Right lobe of liver (tissue), 6 donors: ENCODE measurements at regions not wholly inside any gene's neighbourhood (a gene's known extent, or its start where the extent isn't known, plus 50 kb on each side); places are given as distances from the start of the nearest gene placed in this dataset.
"Not testable (repeated sequence)": the region's sequence is repeated elsewhere in the genome, so short reads cannot be mapped to it uniquely, and the experiment has no call there.

Experiments
- ATAC-seq, 4 donors: fragments of 200-7000 bp; cut with Tn5 transposase; one replicate each; pipeline ENCODE4 v1.9.1; 2020; ENCODE audit warnings: mild to moderate bottlenecking in 4 of 4, moderate library complexity in 4 of 4
- DNase-seq, 3 donors: peaks; one replicate each; pipeline ENCODE4 v3.0.0-alpha.2; 2020
- H3K27ac ChIP-seq, 3 donors: fragments of 200-600 bp; one replicate each; pipeline ENCODE4 v1.8.0; 2022
- H3K27me3 ChIP-seq, 2 donors: fragments of 200-600 bp; one replicate each; pipeline ENCODE4 v1.8.0; 2022
- H3K36me3 ChIP-seq, 4 donors: fragments of 200-600 bp; sonication (generic) in 1 of 4; one replicate each; pipeline versions ENCODE4 v1.5.1 to v1.8.0; 2017 to 2022; ENCODE audit warnings: control low read depth in 1 of 4
- H3K4me1 ChIP-seq, 4 donors: fragments of 200-600 bp; sonication (generic) in 1 of 4; one replicate each; pipeline versions ENCODE4 v1.5.1 to v1.8.0; 2017 to 2022; ENCODE audit warnings: control low read depth in 1 of 4
- H3K4me3 ChIP-seq, 3 donors: fragments of 200-600 bp; one replicate each; pipeline ENCODE4 v1.8.0; 2022
- H3K9me3 ChIP-seq, 4 donors: fragments of 200-600 bp; sonication (generic) in 1 of 4; one replicate each; pipeline versions ENCODE4 v1.5.1 to v1.8.0; 2017 to 2022; ENCODE audit warnings: control low read depth in 1 of 4
- POLR2A ChIP-seq: fragments of 450-650 bp; IDR thresholded peaks from one replicate; pipeline ENCODE4 v1.6.1; 2017; ENCODE audit warnings: antibody characterized with exemption, mild to moderate bottlenecking
- WGBS: methylation state at CpG from one replicate; pipeline ENCODE4 v1.1.6; 2018; ENCODE audit warnings: low coverage, low lambda C conversion rate; ENCODE audit not compliant: insufficient coverage; ENCODE audit errors: missing lambda C conversion rate; 5-methylcytosine and 5-hydroxymethylcytosine counted together
- intact Hi-C, 2 donors: fragments of 100-400 bp; cut with DNase I; formaldehyde crosslinking; loops; one replicate each; pipeline versions ENCODE4 v1.11.2 to v1.14.1; 2022
- TF ChIP-seq, protein P1 (sequence below), 4 donors: fragments of 200-600 bp in 3 of 4; fragments of 450-650 bp in 1 of 4; IDR thresholded peaks; one replicate each; pipeline versions ENCODE4 v1.5.1 to v1.8.0; 2016 to 2022; ENCODE audit warnings: antibody characterized with exemption in 4 of 4, mild to moderate bottlenecking in 2 of 4
- donor health status: DM: no; HTN: yes; CAD: no.
- donor health status: DM: no; HTN: no; CAD: no.
- donor health status: DM: no; HTN: no; CAD: no.
- donor health status: DM: no; HTN: yes; CAD: no.
- donor health status: DM: no; HTN: yes; CAD: no.

DNA sequence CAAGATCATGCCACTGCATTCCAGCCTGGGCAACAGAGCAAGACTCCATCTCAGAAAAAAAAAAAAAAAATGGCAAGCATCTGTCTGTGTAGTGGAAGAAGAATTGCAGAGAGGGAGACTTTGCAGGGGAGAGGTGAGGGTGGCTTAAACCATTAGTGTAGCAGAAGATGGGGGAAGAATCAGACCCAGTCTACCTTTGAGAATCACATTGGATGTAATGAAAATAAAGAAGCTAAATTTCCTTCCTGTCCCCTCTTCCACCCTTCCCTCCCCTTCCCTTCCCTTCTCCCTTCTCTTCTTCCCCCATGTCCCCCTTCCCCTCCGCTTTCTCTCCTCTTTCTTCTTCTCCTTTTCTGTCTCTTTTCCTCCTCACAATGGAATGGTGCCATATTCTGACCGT is 180.8 kb upstream of the SVIL start:
- Histone ChIP-seq H3K36me3 (no peaks in the 10 kb centered on the region), H3K27ac (no peak overlapping the region), H3K9me3 (no peaks in the 10 kb centered on the region), H3K4me1 (peaks cover 0 to 15% (median 0%) of the 10 kb centered on the region in 4 donors), H3K4me3 (no peak overlapping the region), H3K27me3 (no peaks in the 10 kb centered on the region)
- DNase-seq (no peak), ATAC-seq (no peak)
- intact Hi-C loops: no loop called here
- TF ChIP-seq, protein P1, sequence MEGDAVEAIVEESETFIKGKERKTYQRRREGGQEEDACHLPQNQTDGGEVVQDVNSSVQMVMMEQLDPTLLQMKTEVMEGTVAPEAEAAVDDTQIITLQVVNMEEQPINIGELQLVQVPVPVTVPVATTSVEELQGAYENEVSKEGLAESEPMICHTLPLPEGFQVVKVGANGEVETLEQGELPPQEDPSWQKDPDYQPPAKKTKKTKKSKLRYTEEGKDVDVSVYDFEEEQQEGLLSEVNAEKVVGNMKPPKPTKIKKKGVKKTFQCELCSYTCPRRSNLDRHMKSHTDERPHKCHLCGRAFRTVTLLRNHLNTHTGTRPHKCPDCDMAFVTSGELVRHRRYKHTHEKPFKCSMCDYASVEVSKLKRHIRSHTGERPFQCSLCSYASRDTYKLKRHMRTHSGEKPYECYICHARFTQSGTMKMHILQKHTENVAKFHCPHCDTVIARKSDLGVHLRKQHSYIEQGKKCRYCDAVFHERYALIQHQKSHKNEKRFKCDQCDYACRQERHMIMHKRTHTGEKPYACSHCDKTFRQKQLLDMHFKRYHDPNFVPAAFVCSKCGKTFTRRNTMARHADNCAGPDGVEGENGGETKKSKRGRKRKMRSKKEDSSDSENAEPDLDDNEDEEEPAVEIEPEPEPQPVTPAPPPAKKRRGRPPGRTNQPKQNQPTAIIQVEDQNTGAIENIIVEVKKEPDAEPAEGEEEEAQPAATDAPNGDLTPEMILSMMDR (IDR thresholded peaks at IDR 0.05): no peak
- no peak for TF ChIP-seq POLR2A
- WGBS: 75% methylated on average over 2 of the region's 2 CpGs

DNA sequence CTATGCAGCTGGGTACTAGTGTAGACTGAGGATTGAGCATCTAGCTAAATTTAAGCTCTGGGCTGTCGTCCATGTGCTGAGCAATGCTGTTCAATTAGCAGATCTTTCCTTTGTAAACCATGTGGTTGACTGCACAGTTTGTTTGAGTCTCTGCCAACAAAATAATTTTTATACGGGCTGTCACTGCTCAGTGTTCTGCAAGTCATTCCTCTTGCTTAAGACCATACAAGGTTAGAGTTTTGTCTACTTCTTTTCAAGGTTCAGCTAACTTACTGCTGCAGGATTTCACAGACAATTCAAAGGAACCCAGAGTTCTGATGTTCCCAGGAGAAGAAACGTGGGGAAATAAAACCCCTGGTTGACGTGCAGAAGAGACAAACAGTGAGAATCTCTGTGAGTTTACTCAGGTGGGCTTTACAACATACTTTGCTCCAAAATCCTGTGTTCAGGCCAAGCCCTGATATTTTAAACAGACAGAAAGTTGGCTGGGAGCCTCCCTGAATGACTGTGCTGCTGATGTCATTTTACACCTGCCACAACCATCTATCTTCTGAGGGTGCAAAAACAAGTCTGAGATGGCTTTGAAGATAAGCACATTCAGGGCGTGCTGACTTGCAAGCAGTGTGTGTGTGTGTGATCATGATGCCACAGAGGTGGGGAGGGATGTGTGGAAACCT is 177.1 kb upstream of the SVIL start:
- ATAC-seq (peak; percentile 68 to 85 (median 74)), DNase-seq (no peak)
- no peaks in the 10 kb centered on the region for H3K27me3 ChIP-seq
- 16% methylated on average over 5 of the region's 5 CpGs for WGBS
- TF ChIP-seq POLR2A: no peak
- TF ChIP-seq, protein P1 (IDR thresholded peaks at IDR 0.05): no peak
- intact Hi-C loops: no loop called here
- peaks cover 0 to 16% (median 0%) of the 10 kb centered on the region in 4 donors for H3K4me1 ChIP-seq
- no peak overlapping the region for H3K4me3 ChIP-seq
- H3K27ac ChIP-seq: peak overlapping the region in 1 of 3 donors; percentile 52
- H3K36me3 ChIP-seq: no peaks in the 10 kb centered on the region
- no peaks in the 10 kb centered on the region for H3K9me3 ChIP-seq

DNA sequence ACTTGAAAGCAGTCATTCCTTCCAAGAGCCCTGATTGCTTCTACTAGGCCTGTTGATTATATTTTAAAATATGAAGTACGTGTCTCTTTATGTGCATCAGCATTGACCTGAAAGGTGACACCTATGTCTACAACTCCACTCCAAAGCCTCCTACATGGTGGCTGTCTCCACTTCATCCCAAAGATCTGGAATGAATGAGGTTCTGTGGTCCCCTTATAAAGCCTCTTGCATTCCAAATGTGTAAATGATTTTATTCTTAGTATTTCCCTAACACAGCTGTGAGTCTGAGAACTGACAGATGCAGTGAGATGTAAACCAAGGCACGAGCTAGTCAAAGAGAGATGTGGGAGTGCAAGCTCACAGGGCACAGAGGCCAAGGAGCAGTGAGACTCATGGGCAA is 176.0 kb upstream of the SVIL start:
- Histone ChIP-seq H3K27ac (no peak overlapping the region), H3K9me3 (no peaks in the 10 kb centered on the region), H3K4me3 (no peak overlapping the region), H3K36me3 (no peaks in the 10 kb centered on the region), H3K27me3 (no peaks in the 10 kb centered on the region), H3K4me1 (peaks cover 0 to 27% (median 2%) of the 10 kb centered on the region in 4 donors)
- 100% methylated on average over 2 of the region's 2 CpGs for WGBS
- no peak for ATAC-seq
- intact Hi-C loops: no loop called here
- no peak for DNase-seq
- TF ChIP-seq POLR2A: no peak

DNA sequence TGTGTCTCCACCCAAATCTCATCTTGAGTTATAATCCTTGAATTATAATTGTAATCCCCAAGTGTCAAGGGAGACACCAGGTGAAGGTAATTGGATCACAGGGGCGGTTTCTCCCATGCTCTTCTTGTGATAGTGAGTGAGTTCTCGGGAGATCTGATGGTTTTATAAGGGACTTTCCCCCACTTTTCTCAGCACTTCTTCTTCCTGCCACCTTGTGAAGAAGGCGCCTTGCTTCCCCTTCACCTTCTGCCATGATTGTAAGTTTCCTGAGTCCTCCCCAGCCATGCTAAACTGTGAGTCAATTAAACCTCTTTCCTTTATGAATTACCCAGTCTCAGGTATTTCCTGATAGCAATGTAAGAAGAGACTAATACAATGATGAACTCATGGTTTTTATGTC is 175.5 kb upstream of the SVIL start:
- H3K9me3 ChIP-seq, ATAC-seq, H3K27ac ChIP-seq, H3K4me3 ChIP-seq, intact Hi-C loops, H3K27me3 ChIP-seq, H3K36me3 ChIP-seq, DNase-seq: not testable (repeated sequence)
- H3K4me1 ChIP-seq: peaks cover 0 to 33% (median 5%) of the 10 kb centered on the region in 4 donors
- WGBS: 58% methylated on average over 2 of the region's 3 CpGs

DNA sequence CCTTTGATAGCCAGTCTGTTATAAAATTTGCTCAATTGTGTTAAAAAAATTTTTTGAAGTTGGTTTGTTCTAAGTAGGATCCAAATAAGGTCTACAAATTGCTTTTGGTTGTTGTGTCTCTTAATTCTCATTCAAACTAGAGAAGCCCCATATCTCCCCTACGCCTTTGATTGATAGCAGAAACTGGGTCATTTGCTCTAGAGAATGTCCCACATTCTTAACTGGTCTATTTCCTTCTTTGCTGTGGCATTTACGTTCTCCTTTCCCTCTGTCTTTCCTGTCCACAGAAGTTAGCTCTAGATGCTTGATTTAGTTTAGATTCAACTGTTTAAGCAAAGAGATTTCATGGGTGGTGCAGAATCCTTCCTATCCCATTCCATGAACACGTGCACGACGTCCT is 174.6 kb upstream of the SVIL start:
- H3K27ac ChIP-seq: no peak overlapping the region
- intact Hi-C loops: no loop called here
- no peak for TF ChIP-seq POLR2A
- TF ChIP-seq, protein P1 (IDR thresholded peaks at IDR 0.05): no peak
- no peak overlapping the region for H3K4me3 ChIP-seq
- no peaks in the 10 kb centered on the region for H3K36me3 ChIP-seq
- WGBS: 82% methylated on average over 5 of the region's 5 CpGs
- H3K4me1 ChIP-seq: peaks cover 0 to 40% (median 6%) of the 10 kb centered on the region in 4 donors
- ATAC-seq (no peak), DNase-seq (no peak)
- H3K9me3 ChIP-seq: no peaks in the 10 kb centered on the region
- no peaks in the 10 kb centered on the region for H3K27me3 ChIP-seq
